ENCODE measurements at regions not wholly inside any gene's neighbourhood (a gene's known extent, or its start where the extent isn't known, plus 50 kb on each side); places are given as distances from the start of the nearest gene placed in this dataset.

DNA sequence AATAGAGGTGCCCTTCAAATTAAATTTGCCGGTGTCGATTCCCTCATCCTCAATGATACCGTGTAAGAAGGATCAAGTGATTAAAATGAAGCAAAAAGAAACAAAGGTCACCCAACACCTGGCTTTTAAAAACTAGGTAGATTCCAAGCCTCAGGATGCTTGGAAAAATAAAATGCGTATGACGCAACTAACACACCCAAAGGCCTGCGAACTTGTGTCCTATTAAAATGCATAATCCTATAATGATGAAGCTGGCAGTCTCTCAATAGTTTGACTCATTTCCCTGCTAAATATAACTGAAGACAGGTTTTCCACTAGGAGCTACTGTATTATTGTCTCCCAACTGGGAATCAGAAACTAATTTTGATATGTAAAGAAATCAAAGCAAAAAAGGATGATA, 263.2 kb downstream of the DHX15 start:
- Histone ChIP-seq H3K27ac (replicated peaks) (no peak overlapping the region), H3K4me3 (replicated peaks; ENCODE audit: insufficient read depth, low read length) (no peak overlapping the region), H3K27me3 (ENCODE audit: insufficient read depth, poor library complexity, severe bottlenecking) (no peaks in the 10 kb centered on the region)
- TF ChIP-seq, protein P1, sequence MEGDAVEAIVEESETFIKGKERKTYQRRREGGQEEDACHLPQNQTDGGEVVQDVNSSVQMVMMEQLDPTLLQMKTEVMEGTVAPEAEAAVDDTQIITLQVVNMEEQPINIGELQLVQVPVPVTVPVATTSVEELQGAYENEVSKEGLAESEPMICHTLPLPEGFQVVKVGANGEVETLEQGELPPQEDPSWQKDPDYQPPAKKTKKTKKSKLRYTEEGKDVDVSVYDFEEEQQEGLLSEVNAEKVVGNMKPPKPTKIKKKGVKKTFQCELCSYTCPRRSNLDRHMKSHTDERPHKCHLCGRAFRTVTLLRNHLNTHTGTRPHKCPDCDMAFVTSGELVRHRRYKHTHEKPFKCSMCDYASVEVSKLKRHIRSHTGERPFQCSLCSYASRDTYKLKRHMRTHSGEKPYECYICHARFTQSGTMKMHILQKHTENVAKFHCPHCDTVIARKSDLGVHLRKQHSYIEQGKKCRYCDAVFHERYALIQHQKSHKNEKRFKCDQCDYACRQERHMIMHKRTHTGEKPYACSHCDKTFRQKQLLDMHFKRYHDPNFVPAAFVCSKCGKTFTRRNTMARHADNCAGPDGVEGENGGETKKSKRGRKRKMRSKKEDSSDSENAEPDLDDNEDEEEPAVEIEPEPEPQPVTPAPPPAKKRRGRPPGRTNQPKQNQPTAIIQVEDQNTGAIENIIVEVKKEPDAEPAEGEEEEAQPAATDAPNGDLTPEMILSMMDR (IDR thresholded peaks at IDR 0.05; ENCODE audit: insufficient read depth, low read length): no peak
- TF ChIP-seq POLR2AphosphoS5 (IDR thresholded peaks at IDR 0.05; ENCODE audit: low read depth) (no peak), GABPA (IDR thresholded peaks at IDR 0.05; ENCODE audit: low read depth) (no peak), SPI1 (IDR thresholded peaks at IDR 0.05; ENCODE audit: borderline replicate concordance, low read depth) (no peak)
- TF ChIP-seq, protein P2, sequence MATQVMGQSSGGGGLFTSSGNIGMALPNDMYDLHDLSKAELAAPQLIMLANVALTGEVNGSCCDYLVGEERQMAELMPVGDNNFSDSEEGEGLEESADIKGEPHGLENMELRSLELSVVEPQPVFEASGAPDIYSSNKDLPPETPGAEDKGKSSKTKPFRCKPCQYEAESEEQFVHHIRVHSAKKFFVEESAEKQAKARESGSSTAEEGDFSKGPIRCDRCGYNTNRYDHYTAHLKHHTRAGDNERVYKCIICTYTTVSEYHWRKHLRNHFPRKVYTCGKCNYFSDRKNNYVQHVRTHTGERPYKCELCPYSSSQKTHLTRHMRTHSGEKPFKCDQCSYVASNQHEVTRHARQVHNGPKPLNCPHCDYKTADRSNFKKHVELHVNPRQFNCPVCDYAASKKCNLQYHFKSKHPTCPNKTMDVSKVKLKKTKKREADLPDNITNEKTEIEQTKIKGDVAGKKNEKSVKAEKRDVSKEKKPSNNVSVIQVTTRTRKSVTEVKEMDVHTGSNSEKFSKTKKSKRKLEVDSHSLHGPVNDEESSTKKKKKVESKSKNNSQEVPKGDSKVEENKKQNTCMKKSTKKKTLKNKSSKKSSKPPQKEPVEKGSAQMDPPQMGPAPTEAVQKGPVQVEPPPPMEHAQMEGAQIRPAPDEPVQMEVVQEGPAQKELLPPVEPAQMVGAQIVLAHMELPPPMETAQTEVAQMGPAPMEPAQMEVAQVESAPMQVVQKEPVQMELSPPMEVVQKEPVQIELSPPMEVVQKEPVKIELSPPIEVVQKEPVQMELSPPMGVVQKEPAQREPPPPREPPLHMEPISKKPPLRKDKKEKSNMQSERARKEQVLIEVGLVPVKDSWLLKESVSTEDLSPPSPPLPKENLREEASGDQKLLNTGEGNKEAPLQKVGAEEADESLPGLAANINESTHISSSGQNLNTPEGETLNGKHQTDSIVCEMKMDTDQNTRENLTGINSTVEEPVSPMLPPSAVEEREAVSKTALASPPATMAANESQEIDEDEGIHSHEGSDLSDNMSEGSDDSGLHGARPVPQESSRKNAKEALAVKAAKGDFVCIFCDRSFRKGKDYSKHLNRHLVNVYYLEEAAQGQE (IDR thresholded peaks at IDR 0.05; ENCODE audit: insufficient replicate concordance, low read depth): no peak
- DNase-seq (ENCODE audit: low read depth in 1 of 2, low spot score in 1 of 2): no peak

DNA sequence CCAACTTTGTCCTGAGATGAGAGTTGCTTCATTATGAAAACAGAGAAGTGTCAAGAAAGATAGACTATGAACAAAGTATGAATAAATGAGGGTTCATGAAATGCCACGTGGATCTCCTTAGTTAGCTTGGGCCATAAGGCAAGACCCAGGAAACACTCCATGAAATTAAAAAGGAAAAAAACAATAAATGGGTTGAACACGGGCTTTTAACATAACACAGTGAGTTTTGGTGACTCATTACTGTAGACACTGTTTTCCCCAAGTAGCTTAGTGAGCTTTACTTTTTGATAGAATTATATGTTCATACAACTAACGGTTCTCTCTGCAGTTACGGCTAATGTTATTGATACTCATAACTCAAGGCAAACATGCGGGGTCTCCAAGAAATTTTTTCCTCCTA, 265.0 kb downstream of the DHX15 start:
- no peak for DNase-seq (ENCODE audit: low read depth in 1 of 2, low spot score in 1 of 2)
- TF ChIP-seq POLR2AphosphoS5 (IDR thresholded peaks at IDR 0.05; ENCODE audit: low read depth) (no peak), SPI1 (IDR thresholded peaks at IDR 0.05; ENCODE audit: borderline replicate concordance, low read depth) (no peak), GABPA (IDR thresholded peaks at IDR 0.05; ENCODE audit: low read depth) (no peak)
- TF ChIP-seq, protein P2 (IDR thresholded peaks at IDR 0.05; ENCODE audit: insufficient replicate concordance, low read depth): no peak
- TF ChIP-seq, protein P1 (IDR thresholded peaks at IDR 0.05; ENCODE audit: insufficient read depth, low read length): no peak
- H3K4me3 ChIP-seq (replicated peaks; ENCODE audit: insufficient read depth, low read length): no peak overlapping the region
- H3K27ac ChIP-seq (replicated peaks): no peak overlapping the region
- no peaks in the 10 kb centered on the region for H3K27me3 ChIP-seq (ENCODE audit: insufficient read depth, poor library complexity, severe bottlenecking)

DNA sequence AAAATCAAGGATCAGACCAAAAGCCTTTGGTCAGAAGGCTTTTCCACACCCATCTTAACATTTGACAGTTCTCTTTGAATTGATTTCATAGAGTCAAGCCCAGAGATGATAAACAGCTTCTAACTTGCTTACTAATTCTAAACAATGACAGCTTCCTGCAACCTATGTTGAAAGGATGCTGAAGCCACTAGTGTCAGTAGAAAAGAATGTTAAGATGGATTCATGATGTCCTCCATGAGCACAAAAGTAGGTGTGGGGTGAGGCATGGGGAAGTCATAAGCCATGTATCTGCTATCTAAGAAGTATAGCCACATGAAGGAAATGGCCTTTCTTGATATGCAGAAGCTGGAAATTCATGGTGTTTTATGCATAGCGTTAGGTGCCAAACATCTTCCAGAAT, 269.3 kb downstream of the DHX15 start:
- no peak for DNase-seq (ENCODE audit: low read depth in 1 of 2, low spot score in 1 of 2)
- no peak overlapping the region for H3K4me3 ChIP-seq (replicated peaks; ENCODE audit: insufficient read depth, low read length)
- H3K27me3 ChIP-seq (ENCODE audit: insufficient read depth, poor library complexity, severe bottlenecking): no peaks in the 10 kb centered on the region
- TF ChIP-seq SPI1 (IDR thresholded peaks at IDR 0.05; ENCODE audit: borderline replicate concordance, low read depth): no peak
- TF ChIP-seq, protein P1 (IDR thresholded peaks at IDR 0.05; ENCODE audit: insufficient read depth, low read length): no peak
- no peak for TF ChIP-seq GABPA (IDR thresholded peaks at IDR 0.05; ENCODE audit: low read depth)
- TF ChIP-seq POLR2AphosphoS5 (IDR thresholded peaks at IDR 0.05; ENCODE audit: low read depth): no peak
- TF ChIP-seq, protein P2 (IDR thresholded peaks at IDR 0.05; ENCODE audit: insufficient replicate concordance, low read depth): no peak
- no peak overlapping the region for H3K27ac ChIP-seq (replicated peaks)

Measured in HL-60 (cell line).